ENCODE measurements at regions not wholly inside any gene's neighbourhood (a gene's known extent, or its start where the extent isn't known, plus 50 kb on each side); places are given as distances from the start of the nearest gene placed in this dataset.

DNA sequence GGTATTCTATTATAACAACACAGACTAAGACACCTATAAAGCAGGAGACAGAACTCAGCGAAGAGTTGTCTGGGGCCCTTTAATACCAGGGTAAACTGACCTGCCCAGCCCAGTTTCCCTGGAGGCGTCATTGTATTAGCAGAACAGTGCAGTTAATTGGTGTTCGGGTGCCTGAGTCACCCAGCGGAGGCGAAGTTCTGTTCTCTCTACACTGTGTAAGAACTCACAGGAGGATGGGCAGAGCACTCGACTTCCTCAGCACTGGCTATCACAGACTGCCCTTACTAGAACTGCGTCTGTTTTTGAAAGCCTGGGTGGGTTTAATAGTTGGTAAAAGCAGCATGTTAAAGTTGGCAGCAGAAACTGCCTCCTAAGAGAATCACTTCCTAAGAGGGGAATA lies 106.5 kb upstream of the ATP8B1 start:
- TF ChIP-seq MAX (IDR thresholded peaks at IDR 0.05; ENCODE audit: low read depth) (no peak), POLR2AphosphoS5 (IDR thresholded peaks at IDR 0.05; ENCODE audit: low read depth, low read length) (no peak), RCOR1 (IDR thresholded peaks at IDR 0.05; ENCODE audit: low read length) (no peak), CTCF (IDR thresholded peaks at IDR 0.05) (no peak), RAD21 (IDR thresholded peaks at IDR 0.05; ENCODE audit: low read length) (no peak), REST (IDR thresholded peaks at IDR 0.05; ENCODE audit: low read depth, low read length) (no peak), GABPA (IDR thresholded peaks at IDR 0.05; ENCODE audit: low read depth) (no peak), PBX3 (IDR thresholded peaks at IDR 0.05) (no peak), EP300 (IDR thresholded peaks at IDR 0.05; ENCODE audit: borderline replicate concordance in 1 of 2, low read depth in 1 of 2, low read length in 1 of 2) (no peak)
- TF ChIP-seq, protein P1, sequence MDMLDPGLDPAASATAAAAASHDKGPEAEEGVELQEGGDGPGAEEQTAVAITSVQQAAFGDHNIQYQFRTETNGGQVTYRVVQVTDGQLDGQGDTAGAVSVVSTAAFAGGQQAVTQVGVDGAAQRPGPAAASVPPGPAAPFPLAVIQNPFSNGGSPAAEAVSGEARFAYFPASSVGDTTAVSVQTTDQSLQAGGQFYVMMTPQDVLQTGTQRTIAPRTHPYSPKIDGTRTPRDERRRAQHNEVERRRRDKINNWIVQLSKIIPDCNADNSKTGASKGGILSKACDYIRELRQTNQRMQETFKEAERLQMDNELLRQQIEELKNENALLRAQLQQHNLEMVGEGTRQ (IDR thresholded peaks at IDR 0.05; ENCODE audit: borderline replicate concordance, low read depth, low read length): no peak
